ENCODE measurements at regions not wholly inside any gene's neighbourhood (a gene's known extent, or its start where the extent isn't known, plus 50 kb on each side); places are given as distances from the start of the nearest gene placed in this dataset.

DNA sequence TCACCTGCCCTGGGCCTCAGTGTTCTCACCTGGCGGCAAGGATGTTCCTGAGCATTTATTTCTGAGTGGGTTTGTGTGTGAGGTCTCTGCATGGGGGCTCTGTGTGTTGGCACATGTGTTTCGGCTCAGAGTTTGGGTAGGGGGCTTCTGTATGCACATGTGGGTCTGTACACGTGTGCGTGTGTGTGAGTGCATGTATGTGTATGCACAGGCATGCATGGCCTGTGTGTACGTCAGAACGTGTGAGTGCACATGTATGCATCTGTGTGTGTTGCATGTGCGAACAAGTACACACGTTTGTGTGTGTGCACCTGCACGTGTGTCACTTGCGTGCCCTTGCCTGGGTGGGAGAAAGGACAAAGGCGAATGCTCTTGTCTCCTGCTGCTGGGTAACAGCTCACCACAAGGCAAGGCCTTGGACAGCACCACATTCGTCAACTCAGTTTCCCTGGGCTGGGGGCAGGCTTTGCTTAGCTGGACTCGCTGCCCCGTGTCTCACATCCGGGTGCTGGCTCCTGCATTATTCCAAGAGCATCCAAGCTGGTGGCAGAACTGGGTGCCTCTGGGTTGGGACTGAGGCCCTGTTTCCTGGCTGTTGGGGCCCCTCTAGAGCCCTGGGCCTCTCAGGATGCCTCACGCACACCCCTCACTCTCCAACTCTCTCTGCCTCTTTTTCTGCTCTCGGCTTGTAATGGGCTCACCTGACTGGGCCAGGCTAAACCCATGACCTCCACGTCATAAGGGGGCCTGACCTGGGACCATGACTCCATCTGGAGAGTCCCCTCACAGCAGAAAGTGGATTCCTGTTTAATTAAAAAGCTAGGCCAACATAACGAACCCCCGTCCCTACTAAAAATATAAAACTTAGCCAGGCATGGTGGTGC is 153.6 kb upstream of the C14orf180 start:
- Mint-ChIP-seq H3K4me1 (0 out of 2 replicates have a peak, but pooled peaks cover 4% of the 10 kb centered on the region), H3K27me3 (ENCODE audit: low read depth) (no peaks in the 10 kb centered on the region)
- no peak for DNase-seq (ENCODE audit: low spot score)

GRCh38 chr14:104427131-104427851 is 152.3 kb upstream of the C14orf180 start:
- Mint-ChIP-seq H3K27me3 (ENCODE audit: low read depth) (no peaks in the 10 kb centered on the region), H3K4me1 (0 out of 2 replicates have a peak, but pooled peaks cover 4% of the 10 kb centered on the region), H3K36me3 (no peaks in the 10 kb centered on the region), H3K9me3 (peaks cover 4% of the 10 kb centered on the region; the same call in 1 of the 2 replicates), H3K4me3 (no peak overlapping the region), H3K27ac (no peak overlapping the region)
- ChIA-PET CTCF (interaction anchor here (0.6 to 1.2 kb wide), 3 partner anchors 9 to 137 kb away, joined by 3 read pairs; no protein-coding TSS in a partner anchor), POLR2A (no interaction called here)
- TF ChIP-seq ZNF219 (CRISPR knock-in tag; IDR thresholded peaks at IDR 0.05; ENCODE audit: borderline replicate concordance) (no peak), ETV6 (CRISPR knock-in tag; IDR thresholded peaks at IDR 0.05) (no peak), CREM (CRISPR knock-in tag; IDR thresholded peaks at IDR 0.05) (no peak), SP1 (CRISPR knock-in tag; conservative IDR thresholded peaks at IDR 0.05) (no peak), FOXP1 (CRISPR knock-in tag; IDR thresholded peaks at IDR 0.05; ENCODE audit: borderline replicate concordance) (no peak), STAT6 (CRISPR knock-in tag; conservative IDR thresholded peaks at IDR 0.05; ENCODE audit: low read depth) (no peak)
- ATAC-seq (no peak), DNase-seq (ENCODE audit: low spot score) (no peak)

More for the DNA sequence above, 153.6 kb upstream of the C14orf180 start:
- Mint-ChIP-seq H3K9me3 (peaks cover 4% of the 10 kb centered on the region; the same call in 1 of the 2 replicates), H3K36me3 (no peaks in the 10 kb centered on the region), H3K27ac (peak overlapping the region; percentile 23; the same call in 1 of the 2 replicates), H3K4me3 (no peak overlapping the region)
- ChIA-PET CTCF (interaction anchor here (0.6 kb wide), 1 partner anchor 289 kb away, joined by 3 read pairs; no protein-coding TSS in a partner anchor), POLR2A (no interaction called here)
- ATAC-seq = no peak
- no peak for TF ChIP-seq E2F5 (CRISPR knock-in tag; IDR thresholded peaks at IDR 0.05)
- no peak for TF ChIP-seq GTF2I (CRISPR knock-in tag; conservative IDR thresholded peaks at IDR 0.05)
- TF ChIP-seq SMAD4 (CRISPR knock-in tag; IDR thresholded peaks at IDR 0.05) = no peak
- TF ChIP-seq STAT6 (CRISPR knock-in tag; conservative IDR thresholded peaks at IDR 0.05; ENCODE audit: low read depth) = no peak
- no peak for TF ChIP-seq IRF2 (CRISPR knock-in tag; IDR thresholded peaks at IDR 0.05; ENCODE audit: borderline replicate concordance, low read depth)
- no peak for TF ChIP-seq HMGA2 (CRISPR knock-in tag; IDR thresholded peaks at IDR 0.05)
- TF ChIP-seq, protein P1, sequence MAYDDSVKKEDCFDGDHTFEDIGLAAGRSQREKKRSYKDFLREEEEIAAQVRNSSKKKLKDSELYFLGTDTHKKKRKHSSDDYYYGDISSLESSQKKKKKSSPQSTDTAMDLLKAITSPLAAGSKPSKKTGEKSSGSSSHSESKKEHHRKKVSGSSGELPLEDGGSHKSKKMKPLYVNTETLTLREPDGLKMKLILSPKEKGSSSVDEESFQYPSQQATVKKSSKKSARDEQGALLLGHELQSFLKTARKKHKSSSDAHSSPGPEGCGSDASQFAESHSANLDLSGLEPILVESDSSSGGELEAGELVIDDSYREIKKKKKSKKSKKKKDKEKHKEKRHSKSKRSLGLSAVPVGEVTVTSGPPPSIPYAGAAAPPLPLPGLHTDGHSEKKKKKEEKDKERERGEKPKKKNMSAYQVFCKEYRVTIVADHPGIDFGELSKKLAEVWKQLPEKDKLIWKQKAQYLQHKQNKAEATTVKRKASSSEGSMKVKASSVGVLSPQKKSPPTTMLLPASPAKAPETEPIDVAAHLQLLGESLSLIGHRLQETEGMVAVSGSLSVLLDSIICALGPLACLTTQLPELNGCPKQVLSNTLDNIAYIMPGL (CRISPR knock-in tag; IDR thresholded peaks at IDR 0.05) = no peak
- TF ChIP-seq ELF4 (CRISPR knock-in tag; IDR thresholded peaks at IDR 0.05; ENCODE audit: low read depth) = no peak
- TF ChIP-seq TEAD1 (CRISPR knock-in tag; IDR thresholded peaks at IDR 0.05) = no peak
- TF ChIP-seq, protein P2, sequence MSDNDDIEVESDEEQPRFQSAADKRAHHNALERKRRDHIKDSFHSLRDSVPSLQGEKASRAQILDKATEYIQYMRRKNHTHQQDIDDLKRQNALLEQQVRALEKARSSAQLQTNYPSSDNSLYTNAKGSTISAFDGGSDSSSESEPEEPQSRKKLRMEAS (CRISPR knock-in tag; IDR thresholded peaks at IDR 0.05) = no peak

All from WTC11 (cell line).